PC-3 (cell line): ENCODE measurements at regions not wholly inside any gene's neighbourhood (a gene's known extent, or its start where the extent isn't known, plus 50 kb on each side); places are given as distances from the start of the nearest gene placed in this dataset.

Source experiments
- ATAC-seq: fragments of 200-7000 bp; cut with Tn5 transposase; 2 replicates; pipeline ENCODE4 v1.9.1; 2020; ENCODE audit warnings: mild to moderate bottlenecking, moderate library complexity
- BruUV-seq: library from RNA; stranded (reverse); fragments of 400-500 nt; replicated peaks from 2 replicates; lab custom pipeline; 2021; lab: Mats Ljungman, UMichigan
- CTCF ChIA-PET: fragments of 300-600 bp; sonication (Branson Sonifier 250); formaldehyde crosslinking; loops from one replicate; lab custom pipeline; 2022; ENCODE audit warnings: antibody characterized with exemption; lab: Charles Lee
- POLR2A ChIA-PET: fragments of 300-600 bp; sonication (Branson Sonifier 250); formaldehyde crosslinking; loops from one replicate; lab custom pipeline; 2022; ENCODE audit warnings: antibody characterized with exemption; ENCODE audit not compliant: unreplicated experiment; lab: Charles Lee
- DNase-seq: peaks from one replicate; pipeline ENCODE4 v3.0.0-alpha.2; 2015
- H2AFZ ChIP-seq: fragments of 300-600 bp; sonication (generic); 2 replicates; pipeline ENCODE4 v1.6.0; 2016; ENCODE audit warnings: antibody characterized with exemption, low read length
- H3F3A ChIP-seq: fragments of 300-600 bp; sonication (generic); one replicate; pipeline ENCODE4 v1.6.0; 2017; ENCODE audit warnings: antibody characterized with exemption, low read length, control low read depth, mild to moderate bottlenecking; ENCODE audit not compliant: unreplicated experiment
- H3K27ac ChIP-seq: fragments of 300-600 bp; sonication (generic); 2 replicates; pipeline ENCODE4 v1.5.1; 2016; ENCODE audit warnings: mild to moderate bottlenecking, low read length
- H3K27me3 ChIP-seq: fragments of 300-600 bp; sonication (generic); 2 replicates; pipeline ENCODE4 v1.6.1; 2016; ENCODE audit warnings: low read length, mixed read lengths
- H3K36me3 ChIP-seq: fragments of 300-600 bp; sonication (generic); 2 replicates; pipeline ENCODE4 v1.6.1; 2016; ENCODE audit warnings: low read depth, mixed run types, low read length, mixed read lengths
- H3K4me1 ChIP-seq: fragments of 300-600 bp; sonication (generic); 2 replicates; pipeline ENCODE4 v1.5.1; 2016; ENCODE audit warnings: low read length; ENCODE audit not compliant: insufficient read depth
- H3K4me2 ChIP-seq: fragments of 300-600 bp; sonication (generic); 2 replicates; pipeline ENCODE4 v1.6.0; 2016; ENCODE audit warnings: low read length
- H3K4me3 ChIP-seq: fragments of 300-600 bp; sonication (generic); 2 replicates; pipeline ENCODE4 v1.5.1; 2016; ENCODE audit warnings: mild to moderate bottlenecking, low read length, mixed read lengths
- H3K79me2 ChIP-seq: fragments of 300-600 bp; sonication (generic); 2 replicates; pipeline ENCODE4 v1.6.1; 2017; ENCODE audit warnings: low read length, mixed read lengths
- H3K9ac ChIP-seq: fragments of 300-600 bp; sonication (generic); 2 replicates; pipeline ENCODE4 v1.6.0; 2016; ENCODE audit warnings: mild to moderate bottlenecking, low read length
- H3K9me2 ChIP-seq: fragments of 300-600 bp; sonication (generic); replicated peaks from 2 replicates; pipeline ENCODE4 v1.6.1; 2016; ENCODE audit warnings: mixed run types, low read length, mixed read lengths
- H3K9me3 ChIP-seq: fragments of 300-600 bp; sonication (generic); 2 replicates; pipeline ENCODE4 v1.6.1; 2016; ENCODE audit warnings: low read length, mixed read lengths
- H4K20me1 ChIP-seq: fragments of 300-600 bp; sonication (generic); 2 replicates; pipeline ENCODE4 v1.6.1; 2016; ENCODE audit warnings: low read length, mixed read lengths
- EZH2 ChIP-seq: fragments of 300-600 bp; sonication (generic); IDR thresholded peaks from one replicate; pipeline ENCODE4 v1.6.1; 2017; ENCODE audit warnings: antibody characterized with exemption, mild to moderate bottlenecking, low read length; ENCODE audit not compliant: unreplicated experiment
- EZH2phosphoT487 ChIP-seq: fragments of 300-600 bp; sonication (generic); IDR thresholded peaks from 2 replicates; pipeline ENCODE4 v1.6.1; 2018; ENCODE audit warnings: mild to moderate bottlenecking, antibody characterized with exemption, low read length, borderline replicate concordance
- intact Hi-C: fragments of 100-400 bp; cut with micrococcal nuclease; formaldehyde crosslinking; loops from 2 replicates; pipeline ENCODE4 v1.9.0; 2023
- TF ChIP-seq, protein P1 (sequence below): fragments of 300-600 bp; sonication (generic); conservative IDR thresholded peaks from 2 replicates; pipeline ENCODE4 v1.5.1; 2017; ENCODE audit warnings: antibody characterized with exemption, low read depth, mild to moderate bottlenecking, low read length

DNA sequence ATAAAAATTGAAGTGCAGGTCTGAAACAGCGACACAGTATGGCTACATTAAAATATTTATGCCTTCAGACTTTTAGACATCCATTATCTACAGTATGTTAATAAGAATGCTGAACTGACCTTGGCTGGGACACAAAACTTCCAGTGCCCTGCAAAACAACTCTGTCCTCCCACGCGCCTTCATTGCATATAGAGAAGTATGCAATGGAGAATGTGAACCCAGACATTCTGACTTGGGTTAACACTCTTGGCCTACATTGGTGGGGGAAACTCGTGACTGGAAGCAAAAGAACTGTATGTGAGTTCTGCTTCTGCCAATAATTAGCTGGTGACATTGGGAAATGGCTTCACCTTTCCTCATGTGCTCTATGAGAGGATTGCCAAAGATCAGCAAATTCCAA lies 110.5 kb upstream of the SLC24A5 start:
- Histone ChIP-seq H3K27me3 (no peaks in the 10 kb centered on the region), H3K36me3 (no peaks in the 10 kb centered on the region), H3K79me2 (no peaks in the 10 kb centered on the region), H3K9ac (no peak overlapping the region), H4K20me1 (no peaks in the 10 kb centered on the region), H3K4me1 (no peaks in the 10 kb centered on the region), H3F3A (no peaks in the 10 kb centered on the region), H3K4me3 (no peak overlapping the region), H3K27ac (no peak overlapping the region), H3K9me2 (no peaks in the 10 kb centered on the region), H2AFZ (no peak overlapping the region), H3K4me2 (no peak overlapping the region), H3K9me3 (no peaks in the 10 kb centered on the region)
- CTCF ChIA-PET: no interaction called here
- POLR2A ChIA-PET: no interaction called here
- no peak for DNase-seq
- BruUV-seq: no TSS peak
- intact Hi-C loops: no loop called here
- no peak for ATAC-seq
- TF ChIP-seq EZH2phosphoT487: no peak
- TF ChIP-seq EZH2: no peak
- TF ChIP-seq, protein P1, sequence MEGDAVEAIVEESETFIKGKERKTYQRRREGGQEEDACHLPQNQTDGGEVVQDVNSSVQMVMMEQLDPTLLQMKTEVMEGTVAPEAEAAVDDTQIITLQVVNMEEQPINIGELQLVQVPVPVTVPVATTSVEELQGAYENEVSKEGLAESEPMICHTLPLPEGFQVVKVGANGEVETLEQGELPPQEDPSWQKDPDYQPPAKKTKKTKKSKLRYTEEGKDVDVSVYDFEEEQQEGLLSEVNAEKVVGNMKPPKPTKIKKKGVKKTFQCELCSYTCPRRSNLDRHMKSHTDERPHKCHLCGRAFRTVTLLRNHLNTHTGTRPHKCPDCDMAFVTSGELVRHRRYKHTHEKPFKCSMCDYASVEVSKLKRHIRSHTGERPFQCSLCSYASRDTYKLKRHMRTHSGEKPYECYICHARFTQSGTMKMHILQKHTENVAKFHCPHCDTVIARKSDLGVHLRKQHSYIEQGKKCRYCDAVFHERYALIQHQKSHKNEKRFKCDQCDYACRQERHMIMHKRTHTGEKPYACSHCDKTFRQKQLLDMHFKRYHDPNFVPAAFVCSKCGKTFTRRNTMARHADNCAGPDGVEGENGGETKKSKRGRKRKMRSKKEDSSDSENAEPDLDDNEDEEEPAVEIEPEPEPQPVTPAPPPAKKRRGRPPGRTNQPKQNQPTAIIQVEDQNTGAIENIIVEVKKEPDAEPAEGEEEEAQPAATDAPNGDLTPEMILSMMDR: no peak

DNA sequence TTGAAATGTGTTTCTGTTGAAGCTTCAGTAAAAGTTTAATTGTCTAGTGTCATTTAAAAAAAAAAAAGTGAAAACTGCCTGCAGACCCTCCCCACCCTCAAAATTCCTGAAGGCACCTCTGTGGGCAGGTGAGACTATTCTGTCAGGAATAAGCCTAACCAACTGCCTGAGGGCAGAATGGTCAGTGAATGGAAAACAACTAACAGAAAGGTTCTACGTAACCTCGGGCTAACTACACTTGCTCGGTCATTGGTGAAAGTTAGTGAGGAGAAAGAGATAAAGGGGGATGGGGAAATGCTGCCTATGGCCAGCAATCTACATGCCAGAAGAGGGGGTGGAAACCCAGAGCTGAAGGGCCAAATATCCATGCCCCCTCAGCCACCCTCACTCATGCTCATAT lies 108.6 kb upstream of the SLC24A5 start:
- intact Hi-C loops: no loop called here
- H3K9me3 ChIP-seq: no peaks in the 10 kb centered on the region
- H3K4me2 ChIP-seq: no peak overlapping the region
- H3K4me1 ChIP-seq: no peaks in the 10 kb centered on the region
- DNase-seq: no peak
- CTCF ChIA-PET: no interaction called here
- BruUV-seq: no TSS peak
- no peaks in the 10 kb centered on the region for H3K79me2 ChIP-seq
- no peak overlapping the region for H3K27ac ChIP-seq
- no peaks in the 10 kb centered on the region for H4K20me1 ChIP-seq
- H3K9ac ChIP-seq: no peak overlapping the region
- no peaks in the 10 kb centered on the region for H3K9me2 ChIP-seq
- H3K36me3 ChIP-seq: no peaks in the 10 kb centered on the region
- POLR2A ChIA-PET: no interaction called here
- H3K4me3 ChIP-seq: no peak overlapping the region
- H2AFZ ChIP-seq: no peak overlapping the region
- H3K27me3 ChIP-seq: no peaks in the 10 kb centered on the region
- H3F3A ChIP-seq: no peaks in the 10 kb centered on the region
- ATAC-seq: no peak
- TF ChIP-seq EZH2phosphoT487 (no peak), EZH2 (no peak)
- TF ChIP-seq, protein P1: no peak

DNA sequence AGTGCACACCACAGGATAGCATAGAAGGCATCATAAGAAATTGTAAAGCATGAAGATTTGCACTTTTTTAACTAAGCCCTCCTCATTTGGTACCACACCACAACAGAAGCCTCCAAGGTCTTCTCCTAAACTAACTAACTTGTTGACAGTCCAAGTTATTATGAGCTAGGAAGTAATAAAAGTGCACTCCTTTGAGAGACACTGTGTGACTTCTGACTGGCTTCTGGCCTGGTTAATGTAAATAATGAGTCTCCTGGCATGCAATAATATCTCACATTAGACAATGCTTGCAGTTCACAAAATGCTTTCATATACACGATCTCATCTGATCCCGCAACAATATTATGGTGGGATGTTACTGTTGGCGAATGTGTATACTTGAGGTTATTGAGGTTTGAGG lies 103.9 kb upstream of the SLC24A5 start:
- no peaks in the 10 kb centered on the region for H3K79me2 ChIP-seq
- POLR2A ChIA-PET: no interaction called here
- H3K9ac ChIP-seq: no peak overlapping the region
- no peaks in the 10 kb centered on the region for H3K36me3 ChIP-seq
- no peaks in the 10 kb centered on the region for H4K20me1 ChIP-seq
- no peaks in the 10 kb centered on the region for H3K9me2 ChIP-seq
- H3K4me1 ChIP-seq: no peaks in the 10 kb centered on the region
- TF ChIP-seq EZH2 (no peak), EZH2phosphoT487 (no peak)
- TF ChIP-seq, protein P1: no peak
- no peaks in the 10 kb centered on the region for H3K9me3 ChIP-seq
- CTCF ChIA-PET: no interaction called here
- H2AFZ ChIP-seq: no peak overlapping the region
- H3K4me3 ChIP-seq: no peak overlapping the region
- no peak for DNase-seq
- no peaks in the 10 kb centered on the region for H3K27me3 ChIP-seq
- intact Hi-C loops: no loop called here
- no peak overlapping the region for H3K4me2 ChIP-seq
- no peak overlapping the region for H3K27ac ChIP-seq
- no peaks in the 10 kb centered on the region for H3F3A ChIP-seq
- BruUV-seq: no TSS peak
- peak; percentile 48; the same call in 1 of the 2 replicates for ATAC-seq
